ENCODE measurements at regions not wholly inside any gene's neighbourhood (a gene's known extent, or its start where the extent isn't known, plus 50 kb on each side); places are given as distances from the start of the nearest gene placed in this dataset.
"Not testable (repeated sequence)": the region's sequence is repeated elsewhere in the genome, so short reads cannot be mapped to it uniquely, and the experiment has no call there.

DNA sequence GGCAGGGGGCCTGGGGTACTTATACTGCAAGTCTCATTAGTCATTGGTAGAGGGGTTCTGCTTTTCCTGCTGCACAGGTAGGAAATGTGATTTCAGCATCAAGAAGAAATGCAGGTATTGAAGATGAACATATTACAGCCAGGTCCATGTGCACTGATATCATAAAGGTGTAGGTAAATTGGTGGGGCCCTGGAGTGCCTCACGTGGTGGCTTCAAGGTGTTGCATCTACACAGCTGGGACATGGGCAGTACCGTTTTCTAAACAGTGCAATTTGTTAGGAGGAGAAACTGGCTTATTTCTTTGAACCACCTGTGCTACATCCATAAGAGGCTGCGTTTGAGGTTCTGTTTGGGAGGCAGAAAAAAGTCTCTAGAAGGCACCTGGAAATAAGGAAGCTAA, 618.1 kb upstream of the RBFOX1 start:
- no peak for DNase-seq

DNA sequence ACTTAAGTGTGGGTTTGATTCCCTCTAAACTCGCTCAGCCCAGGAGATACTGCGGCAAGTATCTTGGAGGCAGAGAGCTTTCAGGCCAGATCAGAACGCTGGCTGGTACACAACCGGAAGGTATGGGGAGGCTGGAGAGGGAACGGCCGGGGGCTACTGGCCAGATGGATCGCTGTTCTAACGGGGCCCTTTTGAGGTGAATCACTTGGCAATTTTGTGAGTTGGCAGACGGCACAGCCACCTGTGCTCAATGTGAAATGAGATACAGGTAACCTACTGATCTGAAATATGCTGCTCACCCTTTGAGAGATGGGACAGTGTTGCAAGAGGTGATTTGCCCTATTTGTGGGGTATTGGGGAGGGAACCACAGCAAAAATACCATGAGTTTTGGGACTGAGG, 622.9 kb upstream of the RBFOX1 start:
- DNase-seq: no peak

DNA sequence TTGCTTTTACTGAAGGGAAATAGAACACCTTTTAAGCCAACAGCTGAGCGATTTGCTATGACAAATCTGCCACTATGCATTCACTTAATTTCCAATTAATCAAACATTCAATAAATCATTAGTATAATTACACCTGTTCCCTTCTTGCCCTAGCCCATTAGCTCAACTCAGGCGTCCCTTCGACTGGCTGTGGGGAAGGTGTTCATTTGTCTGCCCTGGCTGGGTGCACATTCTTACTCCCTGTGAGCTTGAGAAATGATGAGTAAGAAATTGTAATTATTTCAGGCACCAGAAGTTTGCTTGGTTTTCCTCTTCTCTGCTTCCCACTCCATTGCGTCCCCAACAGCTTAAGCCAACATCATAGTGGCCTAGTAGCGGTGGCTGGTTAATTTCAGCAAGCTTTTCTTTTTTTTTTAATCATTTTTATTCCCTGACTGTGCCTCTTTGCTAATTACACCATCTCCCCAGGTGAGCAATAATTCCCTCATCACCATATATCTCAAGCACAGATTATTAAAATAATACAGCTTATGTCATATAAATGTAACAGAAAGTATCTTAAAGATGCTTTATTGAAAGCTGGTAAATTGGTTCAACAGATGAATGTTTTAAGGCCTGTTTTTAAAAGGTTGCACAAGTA, 623.9 kb upstream of the RBFOX1 start:
- DNase-seq: no peak

DNA sequence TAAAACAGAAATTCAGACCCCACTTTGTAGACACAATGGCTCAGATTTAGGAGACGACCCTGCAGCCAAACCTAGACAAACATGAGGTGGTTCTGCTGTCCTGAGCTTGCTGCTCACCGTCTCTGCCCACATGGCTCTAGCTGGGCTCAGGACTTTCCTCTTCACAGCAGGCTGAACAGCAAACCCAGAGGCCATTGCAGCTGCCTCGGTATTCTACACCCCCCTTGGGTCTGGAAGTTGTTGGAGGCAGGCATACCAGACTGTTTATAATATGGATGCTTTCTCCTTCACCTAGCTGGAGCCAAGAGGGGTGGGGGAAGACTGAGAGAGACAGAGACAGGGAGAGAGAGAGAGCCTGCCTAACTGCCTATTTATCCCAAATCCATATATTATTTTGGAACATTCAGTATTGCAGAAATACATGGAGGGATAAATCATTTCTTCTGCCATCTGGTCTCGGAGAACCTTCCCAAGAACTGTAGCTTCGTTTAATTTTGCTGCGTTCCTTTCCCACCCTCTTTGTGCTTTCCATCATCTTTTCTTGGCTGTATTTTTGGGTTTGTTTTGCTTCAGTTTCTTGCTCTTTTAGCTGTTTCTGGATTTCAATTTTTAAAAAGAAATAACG, 628.2 kb upstream of the RBFOX1 start:
- DNase-seq: no peak

DNA sequence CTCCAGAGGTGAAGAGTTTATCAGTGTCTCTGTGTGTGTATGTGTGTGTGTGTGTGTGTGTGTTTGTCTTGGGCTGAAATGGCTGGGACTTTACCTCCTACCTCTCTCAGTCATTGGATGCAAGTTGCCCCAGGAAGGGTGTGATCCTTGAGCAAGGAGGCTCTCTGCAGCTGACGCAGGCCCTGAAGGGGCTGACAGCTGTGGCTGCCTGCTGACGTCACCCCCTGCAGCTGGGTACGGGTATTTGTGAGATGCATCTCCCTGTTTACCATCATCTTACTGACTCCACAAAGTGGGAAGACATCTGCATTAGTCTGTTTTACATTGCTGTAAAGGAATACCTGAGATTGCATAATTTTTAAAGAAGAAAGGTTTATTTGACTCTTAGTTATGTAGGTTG, 631.5 kb upstream of the RBFOX1 start:
- no peak for DNase-seq

DNA sequence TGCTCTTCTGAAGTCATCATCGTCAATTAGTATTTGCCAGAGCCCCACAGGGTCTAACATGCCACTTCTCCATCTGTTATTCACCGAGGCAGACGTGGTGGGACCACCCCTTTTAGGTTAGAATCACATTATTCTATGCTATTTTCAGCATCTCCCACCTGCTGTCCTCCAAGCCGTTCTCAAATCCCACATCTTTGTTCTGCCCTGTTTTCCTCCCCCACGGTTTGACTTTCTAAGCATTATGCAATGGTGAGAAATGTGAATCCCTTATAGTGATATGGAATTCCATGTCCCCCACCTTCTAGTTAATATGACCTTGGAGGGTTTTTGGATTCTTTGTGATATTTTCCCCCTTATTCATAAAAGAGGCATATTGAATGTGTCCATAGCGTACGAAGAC, 634.1 kb upstream of the RBFOX1 start:
- no peak for DNase-seq

DNA sequence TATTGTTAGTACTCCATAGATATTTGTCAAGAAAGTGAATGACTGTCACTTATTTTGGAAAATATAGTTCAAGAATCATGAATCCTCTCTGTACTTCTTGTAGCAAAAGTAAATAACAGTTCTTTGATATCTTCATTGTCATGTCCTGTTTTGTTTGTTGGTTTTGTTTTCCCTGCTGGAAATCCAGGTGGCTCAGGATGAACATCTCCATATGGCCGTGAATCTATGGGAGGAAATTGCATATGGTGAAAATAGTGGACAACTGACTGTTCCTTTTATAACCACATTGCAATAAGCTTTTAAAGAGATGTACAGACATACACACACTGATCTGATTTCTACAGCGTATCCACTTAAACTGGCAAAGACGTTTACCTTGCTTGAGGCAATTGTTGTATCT, 637.0 kb upstream of the RBFOX1 start:
- DNase-seq: no peak

DNA sequence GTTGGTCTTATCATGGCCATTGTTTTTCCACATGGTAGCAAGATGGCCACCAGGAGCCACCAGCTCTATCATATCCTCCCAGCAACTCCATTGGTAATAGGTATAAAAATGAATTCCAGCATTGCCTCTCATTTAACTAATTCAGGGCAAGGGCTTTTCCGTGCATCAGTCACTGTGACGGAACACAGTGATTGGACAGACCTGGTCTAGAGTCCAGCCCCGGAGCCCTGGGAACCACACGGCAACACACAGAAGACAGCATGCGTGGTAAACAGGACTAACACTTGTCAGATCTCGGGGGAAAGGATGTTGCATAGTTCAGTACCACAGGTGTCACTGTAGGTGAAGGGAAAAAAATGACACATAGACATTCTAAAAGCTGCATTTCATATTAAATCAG, 638.0 kb upstream of the RBFOX1 start:
- no peak for DNase-seq

DNA sequence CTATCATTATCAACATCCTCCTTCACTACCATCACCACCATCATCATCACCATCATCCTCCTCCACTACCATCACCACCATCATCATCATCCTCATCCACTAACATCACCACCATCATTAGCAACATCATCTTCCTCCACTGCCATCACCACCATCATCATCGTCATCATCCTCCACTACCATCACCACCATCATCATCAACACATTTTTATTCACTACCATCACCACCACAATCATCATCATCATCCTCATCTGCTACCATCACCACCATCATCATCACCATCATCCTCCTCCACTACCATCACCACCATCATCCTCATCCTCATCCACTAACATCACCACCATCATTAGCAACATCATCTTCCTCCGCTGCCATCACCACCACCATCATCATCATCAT, 639.2 kb upstream of the RBFOX1 start:
- not testable (repeated sequence) for DNase-seq

DNA sequence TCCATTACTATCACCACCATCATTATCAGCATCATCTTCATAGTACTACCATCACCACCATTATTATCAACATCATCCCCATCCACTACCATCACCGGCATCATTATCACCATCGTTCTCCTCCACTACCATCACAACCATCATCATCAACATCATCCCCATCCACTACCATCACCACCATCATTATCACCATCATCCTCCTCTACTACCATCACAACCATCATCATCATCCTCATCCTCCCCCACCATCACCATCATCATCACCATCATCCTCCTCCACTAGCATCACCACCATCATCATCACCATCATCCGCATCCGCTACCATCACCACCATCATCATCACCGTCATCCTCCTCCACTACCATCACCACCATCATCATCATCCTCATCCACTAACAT, 639.8 kb upstream of the RBFOX1 start:
- no peak for DNase-seq

DNA sequence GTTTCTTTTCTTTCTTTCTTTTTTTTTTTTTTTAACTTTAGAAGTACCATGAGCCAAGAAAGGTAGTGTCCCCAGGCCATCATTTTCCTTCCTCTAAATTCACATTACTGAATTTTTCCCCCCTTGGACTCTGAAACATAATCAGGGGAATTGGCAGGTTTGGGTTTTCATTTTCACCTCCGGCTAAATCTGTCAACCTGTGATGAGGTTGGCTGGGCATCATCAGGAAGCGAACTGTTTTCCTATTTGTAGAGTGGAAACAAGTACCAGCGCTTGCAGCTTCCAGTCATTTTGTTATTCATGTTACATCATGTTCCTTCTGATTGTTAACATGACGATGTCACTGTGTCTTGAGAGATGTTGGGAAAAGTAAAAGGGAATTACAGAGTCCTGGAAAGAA, 641.9 kb upstream of the RBFOX1 start:
- DNase-seq: no peak

DNA sequence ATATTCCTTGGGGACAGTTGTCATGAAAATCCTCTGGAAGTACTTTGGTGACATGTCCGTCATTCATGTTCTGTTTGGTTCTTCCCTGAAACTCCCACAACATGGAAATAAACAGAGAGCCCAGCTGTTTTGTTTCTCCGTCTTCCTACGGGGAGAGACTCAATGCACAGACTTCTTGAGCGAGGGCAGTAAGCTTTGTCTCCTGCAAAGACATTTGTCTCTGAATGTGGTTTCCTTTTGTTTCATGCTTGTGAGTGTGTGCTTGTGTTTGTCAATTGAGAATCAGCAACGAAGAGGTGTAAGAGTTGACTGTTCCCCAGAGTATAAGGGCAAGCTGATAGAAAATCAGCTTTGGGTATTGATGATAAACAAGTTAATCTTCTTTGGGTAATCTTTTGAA, 643.0 kb upstream of the RBFOX1 start:
- DNase-seq: no peak

DNA sequence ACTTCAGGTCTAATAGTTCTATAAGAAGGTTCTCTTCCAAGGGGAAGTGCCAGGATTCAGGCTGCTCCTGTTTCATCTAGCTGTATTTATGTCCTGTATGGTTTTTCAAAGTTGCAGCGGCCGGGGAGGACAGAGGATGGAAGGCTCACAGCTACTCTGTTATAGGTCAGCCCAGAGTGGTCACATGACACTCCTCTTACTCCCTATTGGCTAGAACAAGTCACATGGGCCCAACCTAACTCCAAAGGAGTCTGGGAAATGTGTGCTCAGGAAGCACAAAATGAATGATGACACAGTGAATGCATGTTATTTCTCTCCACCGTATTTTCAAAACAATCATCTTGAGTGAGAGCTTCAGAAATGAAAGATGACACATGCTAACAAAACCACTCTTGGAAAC, 645.1 kb upstream of the RBFOX1 start:
- DNase-seq: no peak

DNA sequence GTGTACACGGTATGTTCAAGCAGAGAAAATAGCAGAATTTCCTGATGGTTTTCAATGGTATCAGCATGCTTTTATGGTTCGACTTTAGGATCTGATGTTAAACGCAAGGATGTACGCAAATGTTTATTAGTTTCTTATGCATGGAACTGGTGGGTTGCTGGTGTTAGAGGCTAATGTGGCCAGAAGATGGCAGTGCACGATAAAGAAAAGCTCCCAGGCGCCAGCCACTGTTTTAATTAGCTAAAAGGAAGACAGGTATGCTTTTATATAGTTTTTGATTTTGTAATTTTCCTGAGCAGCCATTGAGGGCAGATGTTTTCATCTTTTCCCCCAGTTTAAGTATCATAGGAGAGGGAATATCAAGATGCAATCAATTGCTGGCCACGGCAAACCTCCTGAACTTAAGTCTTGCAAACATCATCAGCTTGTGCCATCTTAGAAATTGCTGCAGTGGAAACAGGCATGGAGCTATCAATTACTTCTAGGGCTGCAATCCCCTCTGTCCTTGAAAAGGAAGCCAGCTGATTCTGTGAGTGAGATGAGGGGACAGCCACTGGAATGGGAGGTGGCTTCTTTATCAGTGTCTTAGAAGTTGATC, 648.5 kb upstream of the RBFOX1 start:
- no peak for DNase-seq

DNA sequence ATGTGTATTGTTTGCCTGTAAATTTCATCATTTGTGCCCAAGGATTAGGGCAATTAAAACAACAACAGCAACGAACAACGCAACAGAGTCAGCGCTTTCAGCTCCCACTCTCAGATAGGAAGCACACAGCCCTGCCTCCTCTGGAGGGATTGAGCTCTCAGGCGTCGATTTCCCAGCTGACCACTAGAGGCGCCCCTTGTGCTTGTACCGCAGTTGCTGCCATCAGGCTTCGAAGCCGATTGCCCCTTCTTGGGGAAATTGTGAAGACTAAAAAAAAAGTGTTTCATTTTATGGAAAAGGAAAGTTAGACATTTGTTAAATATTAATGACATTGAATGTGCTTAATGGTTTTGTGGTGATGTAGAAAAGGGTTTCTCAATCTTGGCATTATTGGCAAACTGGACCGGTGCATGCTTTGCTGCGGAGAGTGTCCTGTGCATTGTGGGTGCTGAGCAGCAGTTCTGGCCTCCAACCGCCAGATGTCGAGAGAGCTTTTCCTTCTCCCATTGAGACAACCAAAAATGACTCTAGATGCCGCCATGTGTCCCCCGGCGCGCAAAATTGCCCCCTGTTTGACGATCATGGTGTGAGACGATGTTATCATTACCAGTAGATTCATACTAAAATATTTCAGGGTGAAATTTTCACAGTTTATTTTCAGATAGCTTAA, 650.4 kb upstream of the RBFOX1 start:
- DNase-seq: no peak

DNA sequence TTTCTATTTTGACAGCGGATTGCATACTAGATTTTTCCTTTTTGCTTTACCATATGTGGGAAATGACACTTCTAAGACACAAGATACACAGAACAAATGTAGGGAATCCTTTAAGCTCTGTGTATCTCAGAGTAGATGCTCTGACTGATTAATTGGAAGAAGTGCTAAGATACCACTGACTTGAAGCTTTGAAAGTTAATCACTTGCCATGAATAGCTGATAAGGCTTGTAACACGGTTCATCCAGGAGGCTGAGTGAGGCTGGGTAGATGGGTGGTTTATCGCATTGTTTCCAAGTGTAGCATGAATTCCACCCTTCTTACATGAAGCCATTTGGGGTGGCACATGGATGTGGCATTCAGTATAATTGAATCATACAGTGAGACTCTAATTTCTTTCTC, 654.1 kb upstream of the RBFOX1 start:
- no peak for DNase-seq

DNA sequence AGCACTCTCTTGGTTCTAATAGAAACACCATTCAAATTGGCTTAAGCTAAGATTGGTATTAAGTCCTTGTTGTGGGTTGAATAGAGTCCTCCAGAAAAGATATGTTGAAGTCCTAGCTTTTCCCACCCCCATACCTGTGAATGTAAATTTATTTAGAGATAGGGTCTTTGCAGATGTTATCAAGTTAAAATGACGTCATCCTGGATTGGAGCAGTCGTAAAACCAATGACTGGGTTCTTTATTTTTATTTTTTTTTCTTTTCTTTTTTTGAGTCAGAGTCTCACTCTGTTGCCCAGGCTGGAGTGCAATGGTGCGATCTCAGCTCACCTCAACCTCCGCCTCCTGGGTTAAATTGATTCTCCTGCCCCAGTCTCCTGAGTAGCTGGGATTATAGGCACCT, 658.6 kb upstream of the RBFOX1 start:
- no peak for DNase-seq

DNA sequence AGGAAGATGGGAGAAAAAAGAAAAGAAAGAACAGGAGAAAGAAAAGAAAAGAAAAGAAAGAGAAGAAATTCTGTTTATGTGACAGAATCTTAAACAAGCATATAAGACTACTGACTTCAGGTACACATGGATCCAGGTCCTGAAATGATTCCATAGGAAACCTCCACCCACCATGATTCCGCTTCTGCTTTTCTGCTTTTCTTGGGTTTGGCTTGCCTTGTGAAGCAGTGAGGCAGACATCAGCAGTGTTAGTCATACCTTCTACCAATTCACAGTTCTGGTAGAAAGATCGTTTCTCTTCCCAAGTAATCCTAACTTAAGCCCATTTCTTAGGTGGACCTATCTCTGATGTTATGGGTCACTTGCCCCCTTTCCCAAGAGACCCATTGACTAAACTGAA, 660.1 kb upstream of the RBFOX1 start:
- no peak for DNase-seq

DNA sequence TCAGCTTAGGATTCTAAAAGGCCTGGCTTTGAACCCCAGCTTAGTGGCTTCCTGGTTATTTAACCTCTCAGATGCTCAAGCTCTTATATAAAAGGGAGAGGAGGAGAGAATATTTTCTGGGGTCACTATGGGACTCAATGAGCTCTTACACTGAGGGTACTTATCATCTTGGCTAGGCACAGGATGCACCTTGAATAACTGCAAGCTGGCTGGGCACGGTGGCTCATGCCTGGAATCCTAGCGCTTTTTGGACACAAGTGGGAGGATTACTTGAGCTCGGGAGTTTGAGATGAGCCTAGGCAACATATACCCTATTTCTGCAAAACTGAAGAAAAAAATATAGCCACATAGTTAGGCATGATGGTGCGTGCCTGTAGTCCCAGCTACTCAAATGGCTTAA, 665.3 kb upstream of the RBFOX1 start:
- DNase-seq: no peak

DNA sequence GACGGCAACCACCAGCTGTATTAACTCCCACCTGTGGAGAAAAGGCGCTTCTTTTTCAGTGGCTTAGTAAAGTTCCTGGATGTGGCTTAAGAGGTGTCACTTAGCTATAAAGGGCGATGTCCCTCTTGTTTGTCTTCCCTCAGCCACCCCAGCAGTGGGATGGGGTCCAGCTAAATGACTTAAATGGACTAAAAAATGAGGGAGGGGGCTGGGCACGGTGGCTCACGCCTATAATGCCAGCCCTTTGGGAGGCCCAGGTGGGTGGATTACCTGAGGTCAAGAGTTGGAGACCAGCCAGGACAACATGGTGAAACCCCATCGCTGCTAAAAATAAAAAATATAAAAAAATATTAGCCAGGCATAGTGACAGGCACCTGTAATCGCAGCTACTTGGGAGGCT, 667.5 kb upstream of the RBFOX1 start:
- no peak for DNase-seq

DNA sequence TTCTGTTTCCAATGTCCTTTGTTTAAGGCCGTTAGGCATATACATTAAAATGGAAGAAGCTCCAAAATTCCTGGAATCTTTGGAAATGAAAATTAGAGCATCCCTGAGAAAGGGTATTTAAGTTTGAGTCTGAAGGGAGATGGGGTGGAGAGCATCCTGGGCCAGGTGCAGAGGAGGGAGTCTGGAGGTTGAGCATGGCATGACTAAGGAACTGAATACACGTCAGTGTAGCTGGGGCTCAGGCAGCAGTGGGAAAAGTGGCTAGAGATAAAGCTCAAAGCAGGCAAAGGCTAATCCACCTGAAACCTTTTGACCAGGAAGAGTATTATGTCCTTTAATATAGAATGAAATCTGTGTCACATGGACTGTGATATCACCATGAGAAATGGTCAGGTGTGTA, 669.0 kb upstream of the RBFOX1 start:
- DNase-seq: no peak

DNA sequence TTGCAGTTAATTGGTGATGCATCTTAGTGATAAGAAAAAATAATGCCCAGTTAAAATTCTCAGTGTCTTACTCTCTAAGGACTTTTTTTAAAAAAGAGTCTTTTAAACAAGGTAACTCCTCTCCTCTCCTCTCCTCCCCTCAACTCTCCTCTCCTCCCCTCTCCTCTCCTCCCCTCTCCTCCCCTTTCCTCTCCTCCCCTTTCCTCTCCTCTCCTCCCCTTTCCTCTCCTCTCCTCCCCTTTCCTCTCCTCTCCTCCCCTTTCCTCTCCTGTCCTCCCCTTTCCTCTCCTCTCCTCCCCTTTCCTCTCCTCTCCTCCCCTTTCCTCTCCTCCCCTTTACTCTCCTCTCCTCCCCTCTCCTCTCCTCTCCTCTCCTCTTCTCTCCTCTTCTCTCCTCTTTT, 675.9 kb upstream of the RBFOX1 start:
- DNase-seq: no peak

DNA sequence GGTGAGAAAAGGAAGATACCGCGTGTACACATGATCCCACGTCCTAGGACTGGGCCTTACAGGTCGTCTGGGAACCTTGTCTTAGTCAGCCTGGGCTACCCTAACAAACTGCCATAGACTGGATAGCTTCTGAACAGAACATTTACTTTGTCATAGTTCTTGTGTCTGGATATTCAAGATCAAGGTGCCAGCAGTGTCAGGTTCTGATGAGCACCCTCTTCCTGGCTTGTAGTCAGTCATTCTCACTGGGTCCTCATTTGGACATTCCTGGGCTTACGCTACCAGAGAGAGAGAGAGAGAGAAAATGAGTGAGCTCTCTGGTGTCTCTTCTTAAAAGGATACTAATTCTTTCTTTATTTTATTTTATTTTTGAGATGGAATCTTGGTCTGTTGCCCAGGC, 685.8 kb upstream of the RBFOX1 start:
- DNase-seq: no peak

Data from right hindlimb (tissue), 1 donor.